Left hindlimb (tissue), 1 donor: ENCODE measurements at regions not wholly inside any gene's neighbourhood (a gene's known extent, or its start where the extent isn't known, plus 50 kb on each side); places are given as distances from the start of the nearest gene placed in this dataset.
"Not testable (repeated sequence)": the region's sequence is repeated elsewhere in the genome, so short reads cannot be mapped to it uniquely, and the experiment has no call there.

Experiments used
- DNase-seq: peaks from one replicate; pipeline ENCODE4 v3.0.0-alpha.2; 2018

GRCh38 chr15:47035475-47036406 lies 681.6 kb upstream of the SEMA6D start:
- no peak for DNase-seq

GRCh38 chr15:47037003-47037402 lies 680.3 kb upstream of the SEMA6D start:
- no peak for DNase-seq

- no peak for DNase-seq
These were observed 678.1 kb upstream of the SEMA6D start for GRCh38 chr15:47039225-47039624.

- no peak for DNase-seq
These were observed 676.0 kb upstream of the SEMA6D start for GRCh38 chr15:47041301-47041700.

GRCh38 chr15:47047981-47048380 lies 669.3 kb upstream of the SEMA6D start:
- DNase-seq: not testable (repeated sequence)

GRCh38 chr15:47066392-47066791 lies 650.9 kb upstream of the SEMA6D start:
- DNase-seq: no peak

GRCh38 chr15:47077846-47078245 lies 639.5 kb upstream of the SEMA6D start:
- DNase-seq: not testable (repeated sequence)

GRCh38 chr15:47095833-47096232 lies 621.5 kb upstream of the SEMA6D start:
- DNase-seq: no peak

GRCh38 chr15:47098526-47098925 lies 618.8 kb upstream of the SEMA6D start:
- DNase-seq: not testable (repeated sequence)

GRCh38 chr15:47099801-47100200 lies 617.5 kb upstream of the SEMA6D start:
- DNase-seq: peak; percentile 18

GRCh38 chr15:47108800-47109199 lies 608.5 kb upstream of the SEMA6D start:
- DNase-seq: not testable (repeated sequence)

- DNase-seq: no peak
These were observed 600.6 kb upstream of the SEMA6D start for GRCh38 chr15:47116698-47117097.

GRCh38 chr15:47119349-47119748 lies 598.0 kb upstream of the SEMA6D start:
- DNase-seq: no peak

- DNase-seq: no peak
These were observed 592.7 kb upstream of the SEMA6D start for GRCh38 chr15:47124430-47125102.

GRCh38 chr15:47129033-47129432 lies 588.3 kb upstream of the SEMA6D start:
- DNase-seq: no peak

- not testable (repeated sequence) for DNase-seq
These were observed 585.9 kb upstream of the SEMA6D start for GRCh38 chr15:47131450-47131849.

GRCh38 chr15:47135267-47135666 lies 582.0 kb upstream of the SEMA6D start:
- DNase-seq: no peak

- DNase-seq: no peak
These were observed 581.1 kb upstream of the SEMA6D start for GRCh38 chr15:47136236-47136635.

GRCh38 chr15:47139965-47140364 lies 577.3 kb upstream of the SEMA6D start:
- DNase-seq: no peak

- DNase-seq: no peak
These were observed 559.5 kb upstream of the SEMA6D start for GRCh38 chr15:47157827-47158226.

- no peak for DNase-seq
These were observed 558.7 kb upstream of the SEMA6D start for GRCh38 chr15:47158573-47158972.

GRCh38 chr15:47177177-47177576 lies 540.1 kb upstream of the SEMA6D start:
- DNase-seq: no peak

GRCh38 chr15:47179988-47180387 lies 537.3 kb upstream of the SEMA6D start:
- DNase-seq: no peak

- no peak for DNase-seq
These were observed 534.5 kb upstream of the SEMA6D start for GRCh38 chr15:47182818-47183217.
